ENCODE measurements at regions not wholly inside any gene's neighbourhood (a gene's known extent, or its start where the extent isn't known, plus 50 kb on each side); places are given as distances from the start of the nearest gene placed in this dataset.

GRCh38 chr22:46078241-46079092 lies 71.9 kb upstream of the PPARA start:
- no peak for DNase-seq (ENCODE audit: low read depth)

DNA sequence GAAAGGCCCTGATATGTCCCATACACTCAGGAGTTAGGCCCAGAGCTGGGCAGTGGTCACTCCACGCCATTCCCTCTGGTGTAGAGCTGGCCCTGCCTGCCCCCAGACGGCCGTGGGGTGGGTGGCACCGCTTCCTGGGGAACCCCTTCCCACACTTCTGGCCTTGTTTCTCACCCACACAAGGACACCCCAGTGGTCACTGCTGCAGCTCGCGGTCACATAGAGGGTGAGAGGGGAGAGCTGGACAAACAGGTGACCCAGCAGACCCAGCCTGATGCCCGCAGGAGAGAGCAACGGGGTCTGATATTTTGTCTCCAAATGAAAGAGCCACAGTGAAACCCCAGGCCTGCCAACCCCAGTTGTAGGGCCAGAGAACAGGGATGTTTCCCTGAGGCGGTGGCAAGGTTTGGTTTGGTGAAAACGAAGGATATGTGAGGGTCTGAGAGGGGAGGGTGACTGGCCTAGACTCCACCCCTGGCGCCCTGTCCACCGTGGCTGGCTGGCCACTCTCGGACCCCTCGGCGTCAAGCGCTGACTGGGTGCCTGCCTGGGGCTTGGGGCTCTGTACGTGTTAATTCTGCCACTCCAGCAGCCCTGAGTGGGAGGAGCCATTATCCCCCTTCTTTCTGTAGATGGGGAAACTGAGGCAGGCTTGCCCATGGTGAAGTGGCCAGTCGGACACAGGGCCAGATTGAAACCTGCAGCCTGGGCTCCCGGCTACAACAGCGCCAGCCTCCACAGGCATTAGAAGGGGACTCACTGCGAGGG lies 71.0 kb upstream of the PPARA start:
- DNase-seq (ENCODE audit: low read depth), result no peak

- DNase-seq (ENCODE audit: low read depth), result no peak
Observed at GRCh38 chr22:46079861-46080821, 70.2 kb upstream of the PPARA start.

DNA sequence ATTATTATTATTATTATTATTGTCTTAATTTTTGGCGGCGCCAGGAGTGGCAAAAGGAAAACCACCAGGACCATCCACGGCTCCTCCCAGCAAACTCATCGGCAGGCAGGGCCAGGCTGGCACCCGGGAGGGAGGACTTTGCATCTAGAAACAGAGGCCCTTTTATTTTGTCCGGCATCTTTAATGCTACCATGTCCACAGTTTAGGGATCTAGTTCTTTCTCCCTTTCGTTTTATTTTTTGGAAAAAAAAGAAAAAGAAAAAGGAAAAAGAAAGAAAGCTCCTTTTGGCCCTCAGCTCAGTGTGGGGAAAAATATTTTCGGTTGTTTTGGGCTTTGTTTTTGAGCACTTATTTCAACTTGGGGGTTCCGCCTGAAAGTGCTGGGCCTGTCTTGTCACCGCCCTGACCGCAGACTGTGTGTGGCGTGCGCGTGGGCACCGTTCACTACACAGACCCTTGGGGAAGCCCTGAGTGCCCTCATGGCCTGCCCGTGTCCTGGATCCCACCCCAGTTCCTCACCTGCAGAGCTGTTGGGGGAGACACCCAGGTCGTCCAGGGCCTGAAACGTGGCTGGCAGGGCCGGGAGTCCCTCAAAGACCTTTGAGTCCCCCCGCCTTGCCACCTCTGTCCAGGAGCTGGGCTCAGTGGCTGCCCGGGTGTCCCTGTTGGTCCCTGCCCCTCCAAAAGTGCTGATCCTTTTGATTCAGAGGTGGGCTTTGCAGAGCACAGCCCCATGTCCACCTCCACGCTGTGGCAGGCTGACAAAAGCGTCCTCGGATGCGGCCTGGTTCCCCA lies 69.1 kb upstream of the PPARA start:
- DNase-seq (ENCODE audit: low read depth), result no peak

GRCh38 chr22:46081831-46082210 lies 68.5 kb upstream of the PPARA start:
- no peak for DNase-seq (ENCODE audit: low read depth)

DNA sequence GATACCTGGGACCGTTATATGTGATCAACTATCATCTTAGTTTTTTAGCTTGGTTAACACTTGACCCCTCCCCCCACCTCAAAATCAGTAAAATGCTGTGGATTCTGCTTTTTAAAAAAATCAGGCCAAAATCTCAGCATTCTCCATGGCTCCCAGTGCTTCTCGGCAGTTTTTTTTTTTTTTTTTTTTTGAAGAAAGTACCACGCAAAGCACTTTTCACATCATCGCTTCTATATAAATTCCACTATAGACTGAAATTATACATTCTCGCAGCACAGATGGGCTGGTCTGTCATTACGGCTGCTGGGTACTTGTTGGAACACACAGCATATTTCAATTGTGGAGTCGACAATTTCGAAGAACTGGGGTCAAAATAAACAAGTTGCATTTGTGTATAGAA lies 67.7 kb upstream of the PPARA start:
- DNase-seq (ENCODE audit: low read depth), result no peak

- no peak for DNase-seq (ENCODE audit: low read depth)
Observed at GRCh38 chr22:46083383-46084350, 66.7 kb upstream of the PPARA start.

DNA sequence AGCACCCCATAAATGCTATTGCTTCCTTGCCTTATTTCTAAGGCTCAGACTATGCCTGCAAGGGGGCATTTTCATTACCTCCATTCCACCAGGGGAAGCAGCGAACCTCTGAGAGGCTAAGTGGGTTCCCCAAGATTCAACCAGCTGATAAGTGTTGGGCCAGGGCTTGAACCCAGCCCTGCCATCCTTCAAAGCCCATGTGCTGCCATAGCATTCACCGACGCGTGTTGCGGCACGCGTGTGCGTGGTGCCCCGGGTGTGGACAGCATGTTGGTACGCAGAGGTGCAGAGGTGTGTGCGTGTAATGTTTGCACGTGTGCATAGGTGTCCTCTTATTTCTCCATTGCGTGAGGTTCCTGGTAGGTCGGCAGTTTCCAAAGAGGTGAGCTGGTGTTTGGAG lies 66.0 kb upstream of the PPARA start:
- no peak for DNase-seq (ENCODE audit: low read depth)

GRCh38 chr22:46084943-46085827 lies 65.1 kb upstream of the PPARA start:
- DNase-seq (ENCODE audit: low read depth), result no peak

GRCh38 chr22:46085828-46086576 lies 64.3 kb upstream of the PPARA start:
- no peak for DNase-seq (ENCODE audit: low read depth)

GRCh38 chr22:46086577-46087335 lies 63.6 kb upstream of the PPARA start:
- DNase-seq (ENCODE audit: low read depth), result no peak

- no peak for DNase-seq (ENCODE audit: low read depth)
Observed at GRCh38 chr22:46087336-46087690, 63.0 kb upstream of the PPARA start.

GRCh38 chr22:46087816-46088277 lies 62.5 kb upstream of the PPARA start:
- no peak for DNase-seq (ENCODE audit: low read depth)

- DNase-seq (ENCODE audit: low read depth), result no peak
Observed at GRCh38 chr22:46088541-46089311, 61.6 kb upstream of the PPARA start.

GRCh38 chr22:46089426-46090035 lies 60.8 kb upstream of the PPARA start:
- no peak for DNase-seq (ENCODE audit: low read depth)

- DNase-seq (ENCODE audit: low read depth), result no peak
Observed at GRCh38 chr22:46090036-46090591, 60.2 kb upstream of the PPARA start.

Measured in activated T-helper 9 cell treated with anti-CD3 and anti-CD28 coated beads, Interleukin-2, amount 50 U/mL, for 16 hours (primary cell).